Astrocyte of the spinal cord (primary cell): ENCODE measurements at regions not wholly inside any gene's neighbourhood (a gene's known extent, or its start where the extent isn't known, plus 50 kb on each side); places are given as distances from the start of the nearest gene placed in this dataset.

Source experiments
- DNase-seq: peaks from one replicate; pipeline ENCODE4 v3.0.0; 2011; ENCODE audit warnings: low read depth, low spot score
- H3K4me3 ChIP-seq: 2 replicates; pipeline ENCODE4 v1.5.1; 2011; ENCODE audit warnings: low read depth, mild to moderate bottlenecking, low read length, moderate library complexity
- in situ Hi-C: cut with HindIII; loops from 2 replicates; pipeline ENCODE4 v1.10.0; 2017; ENCODE audit warnings: low sequenced_read_pairs
- TF ChIP-seq, protein P1 (sequence below): IDR thresholded peaks from 2 replicates; pipeline ENCODE4 v1.5.1; 2012; ENCODE audit warnings: low read depth, mild to moderate bottlenecking, low read length, inconsistent platforms

DNA sequence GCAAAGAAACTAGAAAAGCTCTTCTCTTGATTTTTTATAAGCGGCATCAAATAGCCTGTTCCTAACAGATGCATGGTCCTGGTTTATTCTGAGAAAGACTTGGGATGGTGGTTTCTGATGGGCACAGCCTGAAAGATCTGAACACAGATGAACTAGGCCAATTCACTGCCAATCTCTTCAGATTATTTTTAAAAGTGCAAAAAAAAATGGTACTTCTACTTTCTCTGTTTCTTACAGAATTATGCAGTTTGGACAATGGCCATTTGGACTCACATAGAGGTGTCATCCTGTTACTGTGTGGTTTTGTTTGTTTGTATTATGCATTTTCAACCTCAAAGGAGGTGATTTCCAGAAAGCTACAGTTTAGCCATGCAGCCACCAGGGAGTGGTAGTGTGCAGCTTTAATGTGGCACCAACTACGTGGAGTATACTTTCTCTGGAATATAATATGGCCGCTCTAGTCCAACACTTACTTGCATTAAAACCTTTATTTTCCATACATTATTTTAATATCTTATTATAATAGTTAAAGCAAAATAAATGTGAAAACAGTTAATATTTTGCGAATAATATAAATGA, 469.8 kb upstream of the KIRREL3 start:
- peak; percentile 7 for DNase-seq
- in situ Hi-C loops = no loop called here
- TF ChIP-seq, protein P1, sequence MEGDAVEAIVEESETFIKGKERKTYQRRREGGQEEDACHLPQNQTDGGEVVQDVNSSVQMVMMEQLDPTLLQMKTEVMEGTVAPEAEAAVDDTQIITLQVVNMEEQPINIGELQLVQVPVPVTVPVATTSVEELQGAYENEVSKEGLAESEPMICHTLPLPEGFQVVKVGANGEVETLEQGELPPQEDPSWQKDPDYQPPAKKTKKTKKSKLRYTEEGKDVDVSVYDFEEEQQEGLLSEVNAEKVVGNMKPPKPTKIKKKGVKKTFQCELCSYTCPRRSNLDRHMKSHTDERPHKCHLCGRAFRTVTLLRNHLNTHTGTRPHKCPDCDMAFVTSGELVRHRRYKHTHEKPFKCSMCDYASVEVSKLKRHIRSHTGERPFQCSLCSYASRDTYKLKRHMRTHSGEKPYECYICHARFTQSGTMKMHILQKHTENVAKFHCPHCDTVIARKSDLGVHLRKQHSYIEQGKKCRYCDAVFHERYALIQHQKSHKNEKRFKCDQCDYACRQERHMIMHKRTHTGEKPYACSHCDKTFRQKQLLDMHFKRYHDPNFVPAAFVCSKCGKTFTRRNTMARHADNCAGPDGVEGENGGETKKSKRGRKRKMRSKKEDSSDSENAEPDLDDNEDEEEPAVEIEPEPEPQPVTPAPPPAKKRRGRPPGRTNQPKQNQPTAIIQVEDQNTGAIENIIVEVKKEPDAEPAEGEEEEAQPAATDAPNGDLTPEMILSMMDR = peak; percentile 44
- H3K4me3 ChIP-seq = no peak overlapping the region

DNA sequence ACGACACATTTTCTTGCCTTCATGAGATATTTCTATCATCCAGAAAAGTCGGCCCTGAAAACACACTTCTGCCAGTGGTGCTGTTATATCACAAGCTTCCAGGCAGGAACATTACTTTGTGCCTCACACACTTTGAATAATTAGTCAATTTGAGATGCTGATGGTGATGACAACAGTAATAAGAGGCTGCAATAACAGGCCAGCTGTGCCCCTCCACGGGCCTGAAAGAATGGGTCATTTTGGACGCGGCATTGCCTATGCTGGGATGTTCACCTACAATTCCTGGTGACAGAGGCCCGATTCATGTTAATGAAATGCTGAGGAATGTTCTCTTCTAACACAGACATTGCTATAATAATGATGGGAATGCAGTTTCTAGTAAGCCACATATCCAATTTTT, 463.8 kb upstream of the KIRREL3 start:
- no peak overlapping the region for H3K4me3 ChIP-seq
- in situ Hi-C loops = no loop called here
- TF ChIP-seq, protein P1 = no peak
- no peak for DNase-seq

DNA sequence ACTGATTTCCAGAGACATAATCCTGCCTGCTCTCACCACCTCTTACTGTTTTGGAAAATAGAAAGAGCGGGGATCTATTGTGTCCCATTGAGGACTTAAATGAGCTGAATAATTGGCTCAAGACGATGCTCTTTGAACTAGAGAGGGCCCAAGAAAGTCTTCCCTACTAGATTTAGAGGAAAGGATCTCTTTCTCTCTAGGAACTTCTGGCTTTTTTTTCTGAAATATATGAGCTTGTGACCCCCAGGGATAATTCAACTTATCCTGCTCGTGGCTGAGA, 461.4 kb upstream of the KIRREL3 start:
- in situ Hi-C loops = no loop called here
- no peak for DNase-seq
- TF ChIP-seq, protein P1 = no peak
- H3K4me3 ChIP-seq = no peak overlapping the region

DNA sequence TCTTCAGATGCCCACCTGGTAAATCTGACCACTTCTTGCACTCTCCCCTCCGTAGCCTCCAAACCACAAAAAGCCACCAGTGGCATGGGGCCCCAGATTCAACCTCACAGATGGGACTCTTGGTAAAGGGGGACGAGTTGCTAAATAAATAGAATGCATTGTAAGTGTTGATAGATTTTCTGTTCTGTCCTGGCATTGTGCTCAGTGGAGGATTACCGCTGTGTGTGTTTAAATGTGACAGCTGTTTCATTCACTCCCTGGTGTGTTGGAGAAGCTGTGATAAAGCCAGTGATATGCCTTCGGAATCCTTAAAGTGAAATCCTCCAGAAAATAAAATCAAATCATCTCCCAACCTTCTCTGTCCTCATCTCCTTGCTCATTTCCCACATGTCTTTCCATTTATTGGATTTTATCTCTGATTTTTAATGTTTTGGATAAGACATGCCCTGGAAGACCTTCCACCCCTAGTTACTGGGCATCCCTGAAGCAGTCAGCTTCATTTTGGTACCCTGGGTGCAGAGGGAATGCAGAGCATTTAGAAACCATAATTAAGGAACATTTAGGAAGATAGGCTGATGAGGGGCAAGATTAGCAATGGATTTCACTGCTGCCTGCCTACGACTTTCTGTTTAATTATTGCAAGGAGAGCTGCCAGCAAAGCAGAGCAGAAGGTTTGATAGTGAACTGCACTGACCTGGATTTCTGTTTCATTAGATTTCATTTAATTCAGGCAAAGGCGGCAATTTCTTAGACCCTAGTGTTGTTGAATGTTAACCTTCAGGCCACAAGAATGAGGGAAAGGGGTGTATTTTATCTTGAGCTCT, 460.9 kb upstream of the KIRREL3 start:
- in situ Hi-C loops = no loop called here
- DNase-seq = no peak
- no peak overlapping the region for H3K4me3 ChIP-seq
- TF ChIP-seq, protein P1 = no peak

DNA sequence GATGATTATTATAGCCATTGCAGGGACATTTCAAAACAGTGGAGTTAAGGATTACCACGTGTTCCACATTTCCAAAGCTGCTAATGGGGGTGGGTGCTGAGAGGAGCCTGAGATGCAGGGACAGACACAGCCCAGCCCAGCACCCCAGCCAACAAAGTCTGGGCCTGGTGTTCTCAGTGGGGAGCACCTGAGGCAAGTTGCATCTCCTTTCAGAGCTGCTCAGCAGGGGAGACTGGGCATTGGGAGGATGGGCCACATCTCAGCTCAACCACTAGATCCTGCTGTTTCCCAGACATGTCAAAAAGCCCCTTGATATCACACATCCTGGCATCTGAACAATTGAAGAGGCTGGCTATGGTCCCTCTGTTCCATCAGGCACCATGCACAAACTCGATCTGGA, 458.0 kb upstream of the KIRREL3 start:
- no peak overlapping the region for H3K4me3 ChIP-seq
- TF ChIP-seq, protein P1 = no peak
- in situ Hi-C loops = no loop called here
- DNase-seq = no peak

DNA sequence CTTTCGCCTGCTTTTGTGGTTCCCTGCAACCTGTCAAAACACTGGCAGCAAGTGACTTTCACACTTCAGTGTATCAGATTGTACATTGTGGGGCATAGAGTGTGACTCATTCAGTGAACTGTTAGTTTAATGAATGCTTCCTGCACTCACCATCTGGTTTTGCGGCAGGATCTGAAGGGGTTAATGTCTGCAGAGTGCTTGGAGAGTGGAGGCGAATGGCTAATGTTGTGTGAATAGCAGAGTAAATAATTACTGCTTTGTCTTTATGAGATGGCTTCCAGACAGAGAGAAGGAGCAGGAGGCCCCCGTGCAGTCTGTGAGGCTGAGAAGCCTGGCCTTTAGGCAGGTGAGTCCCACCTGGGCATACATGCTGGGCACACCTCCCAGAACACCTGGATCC, 454.3 kb upstream of the KIRREL3 start:
- in situ Hi-C loops = no loop called here
- TF ChIP-seq, protein P1 = no peak
- DNase-seq = peak; percentile 1
- H3K4me3 ChIP-seq = no peak overlapping the region
